ENCODE measurements at regions not wholly inside any gene's neighbourhood (a gene's known extent, or its start where the extent isn't known, plus 50 kb on each side); places are given as distances from the start of the nearest gene placed in this dataset.

- no peak for DNase-seq
Observed at GRCh38 chr5:117877731-117878130, 1110.6 kb downstream of the DTWD2 start.

- DNase-seq, result no peak
Observed at GRCh38 chr5:117872798-117873368, 1115.5 kb downstream of the DTWD2 start.

- no peak for DNase-seq
Observed at GRCh38 chr5:117869596-117869995, 1118.8 kb downstream of the DTWD2 start.

- DNase-seq, result no peak
Observed at GRCh38 chr5:117863586-117864296, 1124.6 kb downstream of the DTWD2 start.

- DNase-seq, result no peak
Observed at GRCh38 chr5:117860550-117860949, 1127.8 kb downstream of the DTWD2 start.

GRCh38 chr5:117859176-117859575 lies 1129.2 kb downstream of the DTWD2 start:
- DNase-seq, result no peak

GRCh38 chr5:117856713-117857112 lies 1131.6 kb downstream of the DTWD2 start:
- no peak for DNase-seq

GRCh38 chr5:117837786-117838185 lies 1150.6 kb downstream of the DTWD2 start:
- DNase-seq, result no peak

- DNase-seq, result no peak
Observed at GRCh38 chr5:117833691-117834090, 1154.7 kb downstream of the DTWD2 start.

- DNase-seq, result no peak
Observed at GRCh38 chr5:117829646-117830045, 1158.7 kb downstream of the DTWD2 start.

- no peak for DNase-seq
Observed at GRCh38 chr5:117813850-117814249, 1174.5 kb downstream of the DTWD2 start.

- DNase-seq, result no peak
Observed at GRCh38 chr5:117812861-117813260, 1175.5 kb downstream of the DTWD2 start.

- DNase-seq, result no peak
Observed at GRCh38 chr5:117809251-117809650, 1179.1 kb downstream of the DTWD2 start.

- DNase-seq, result no peak
Observed at GRCh38 chr5:117805058-117805457, 1183.3 kb downstream of the DTWD2 start.

- DNase-seq, result no peak
Observed at GRCh38 chr5:117803533-117803932, 1184.8 kb downstream of the DTWD2 start.

- DNase-seq, result no peak
Observed at GRCh38 chr5:117801583-117801982, 1186.8 kb downstream of the DTWD2 start.

- no peak for DNase-seq
Observed at GRCh38 chr5:117800261-117800660, 1188.1 kb downstream of the DTWD2 start.

GRCh38 chr5:117794847-117795246 lies 1193.5 kb downstream of the DTWD2 start:
- DNase-seq, result no peak

- no peak for DNase-seq
Observed at GRCh38 chr5:117793963-117794362, 1194.4 kb downstream of the DTWD2 start.

GRCh38 chr5:117792476-117792875 lies 1195.9 kb downstream of the DTWD2 start:
- DNase-seq, result no peak

GRCh38 chr5:117788596-117788995 lies 1199.8 kb downstream of the DTWD2 start:
- no peak for DNase-seq

GRCh38 chr5:117779171-117779570 lies 1204.5 kb upstream of the SEMA6A start:
- DNase-seq, result no peak

GRCh38 chr5:117776977-117777376 lies 1202.4 kb upstream of the SEMA6A start:
- no peak for DNase-seq

GRCh38 chr5:117769877-117770276 lies 1195.3 kb upstream of the SEMA6A start:
- DNase-seq, result no peak

- no peak for DNase-seq
Observed at GRCh38 chr5:117763271-117763670, 1188.6 kb upstream of the SEMA6A start.
